Activated CD8-positive, alpha-beta memory T cell treated with anti-CD3 and anti-CD28 coated beads for 36 hours (primary cell): ENCODE measurements at regions not wholly inside any gene's neighbourhood (a gene's known extent, or its start where the extent isn't known, plus 50 kb on each side); places are given as distances from the start of the nearest gene placed in this dataset.

Experiments used
- CTCF ChIA-PET: fragments of 350-600 bp; sonication (Branson Sonifier 250); formaldehyde crosslinking; loops from one replicate; lab custom pipeline; 2021; ENCODE audit warnings: antibody characterized with exemption; lab: Charles Lee
- POLR2A ChIA-PET: fragments of 350-600 bp; sonication (Branson Sonifier 250); formaldehyde crosslinking; loops from one replicate; lab custom pipeline; 2021; ENCODE audit warnings: antibody characterized with exemption; lab: Charles Lee

- ChIA-PET POLR2A (no interaction called here), CTCF (no interaction called here)
Observed at GRCh38 chr4:85420831-85421230, 54.1 kb upstream of the ARHGAP24 start.

- CTCF ChIA-PET = no interaction called here
- POLR2A ChIA-PET = no interaction called here
Observed at GRCh38 chr4:85423431-85423830, 51.5 kb upstream of the ARHGAP24 start.
